Nephron (organoid): ENCODE measurements at regions not wholly inside any gene's neighbourhood (a gene's known extent, or its start where the extent isn't known, plus 50 kb on each side); places are given as distances from the start of the nearest gene placed in this dataset.

Experiments used
- H3K27ac Mint-ChIP-seq, 3 experiments: 2 replicates each; pipeline ENCODE4 v1.8.0; 2020; ENCODE audit warnings: mixed read lengths in 3 of 3, mild to moderate bottlenecking in 2 of 3, moderate library complexity in 1 of 3
- H3K27me3 Mint-ChIP-seq: 2 replicates; pipeline ENCODE4 v1.8.0; 2021; ENCODE audit warnings: low read depth, mild to moderate bottlenecking, moderate library complexity, mixed read lengths
- H3K36me3 Mint-ChIP-seq: 2 replicates; pipeline ENCODE4 v1.8.0; 2020; ENCODE audit warnings: low read depth, mixed read lengths
- H3K4me1 Mint-ChIP-seq: 2 replicates; pipeline ENCODE4 v1.8.0; 2020; ENCODE audit warnings: mixed read lengths
- H3K4me3 Mint-ChIP-seq, 3 experiments: 2 replicates each; pipeline ENCODE4 v1.8.0; 2020; ENCODE audit warnings: mild to moderate bottlenecking in 3 of 3, mixed read lengths in 3 of 3, moderate library complexity in 2 of 3
- H3K9me3 Mint-ChIP-seq: 2 replicates; pipeline ENCODE4 v1.8.0; 2020; ENCODE audit warnings: mixed read lengths
- TF ChIP-seq, protein P1 (sequence below), 3 experiments: fragments of 200-600 bp; sonication (generic); IDR thresholded peaks; one replicate each; pipeline ENCODE4 v1.5.0; 2021; ENCODE audit warnings: antibody characterized with exemption in 3 of 3; ENCODE audit not compliant: unreplicated experiment in 3 of 3

DNA sequence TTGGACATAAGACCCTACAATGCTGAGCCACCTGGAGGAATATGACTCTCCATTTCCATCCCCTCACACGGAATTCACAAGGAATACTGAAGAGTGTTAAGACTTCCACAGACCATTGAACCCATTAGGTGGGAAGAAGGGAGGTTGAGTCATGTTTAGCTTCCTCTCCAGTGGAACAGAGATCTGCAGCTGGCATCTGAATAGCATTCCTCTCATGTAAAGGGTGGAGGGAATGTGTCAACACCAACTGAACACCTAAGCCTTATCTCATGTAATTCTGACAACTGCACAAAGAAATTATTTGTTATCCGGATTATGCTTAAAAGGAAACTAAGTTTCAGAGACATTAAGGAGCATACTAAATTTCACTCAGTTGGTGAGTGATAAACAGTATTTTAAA lies 705.9 kb downstream of the MAFB start:
- no peak overlapping the region for H3K4me3 Mint-ChIP-seq
- peaks cover 3% of the 10 kb centered on the region for H3K27me3 Mint-ChIP-seq
- no peak overlapping the region for H3K27ac Mint-ChIP-seq
- peaks cover 31% of the 10 kb centered on the region for H3K4me1 Mint-ChIP-seq
- H3K36me3 Mint-ChIP-seq = no peaks in the 10 kb centered on the region
- TF ChIP-seq, protein P1, sequence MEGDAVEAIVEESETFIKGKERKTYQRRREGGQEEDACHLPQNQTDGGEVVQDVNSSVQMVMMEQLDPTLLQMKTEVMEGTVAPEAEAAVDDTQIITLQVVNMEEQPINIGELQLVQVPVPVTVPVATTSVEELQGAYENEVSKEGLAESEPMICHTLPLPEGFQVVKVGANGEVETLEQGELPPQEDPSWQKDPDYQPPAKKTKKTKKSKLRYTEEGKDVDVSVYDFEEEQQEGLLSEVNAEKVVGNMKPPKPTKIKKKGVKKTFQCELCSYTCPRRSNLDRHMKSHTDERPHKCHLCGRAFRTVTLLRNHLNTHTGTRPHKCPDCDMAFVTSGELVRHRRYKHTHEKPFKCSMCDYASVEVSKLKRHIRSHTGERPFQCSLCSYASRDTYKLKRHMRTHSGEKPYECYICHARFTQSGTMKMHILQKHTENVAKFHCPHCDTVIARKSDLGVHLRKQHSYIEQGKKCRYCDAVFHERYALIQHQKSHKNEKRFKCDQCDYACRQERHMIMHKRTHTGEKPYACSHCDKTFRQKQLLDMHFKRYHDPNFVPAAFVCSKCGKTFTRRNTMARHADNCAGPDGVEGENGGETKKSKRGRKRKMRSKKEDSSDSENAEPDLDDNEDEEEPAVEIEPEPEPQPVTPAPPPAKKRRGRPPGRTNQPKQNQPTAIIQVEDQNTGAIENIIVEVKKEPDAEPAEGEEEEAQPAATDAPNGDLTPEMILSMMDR (IDR thresholded peaks at IDR 0.05; ENCODE audit: unreplicated experiment in 3 of 3) = no peak
- H3K9me3 Mint-ChIP-seq = no peaks in the 10 kb centered on the region

GRCh38 chr20:39974966-39975501 lies 714.0 kb downstream of the MAFB start:
- H3K36me3 Mint-ChIP-seq = peaks cover 23% of the 10 kb centered on the region
- H3K9me3 Mint-ChIP-seq = peaks cover 49% of the 10 kb centered on the region
- H3K4me3 Mint-ChIP-seq = no peak overlapping the region
- no peaks in the 10 kb centered on the region for H3K4me1 Mint-ChIP-seq
- H3K27ac Mint-ChIP-seq = no peak overlapping the region
- H3K27me3 Mint-ChIP-seq = no peaks in the 10 kb centered on the region
- TF ChIP-seq, protein P1 (IDR thresholded peaks at IDR 0.05; ENCODE audit: unreplicated experiment in 3 of 3) = no peak

DNA sequence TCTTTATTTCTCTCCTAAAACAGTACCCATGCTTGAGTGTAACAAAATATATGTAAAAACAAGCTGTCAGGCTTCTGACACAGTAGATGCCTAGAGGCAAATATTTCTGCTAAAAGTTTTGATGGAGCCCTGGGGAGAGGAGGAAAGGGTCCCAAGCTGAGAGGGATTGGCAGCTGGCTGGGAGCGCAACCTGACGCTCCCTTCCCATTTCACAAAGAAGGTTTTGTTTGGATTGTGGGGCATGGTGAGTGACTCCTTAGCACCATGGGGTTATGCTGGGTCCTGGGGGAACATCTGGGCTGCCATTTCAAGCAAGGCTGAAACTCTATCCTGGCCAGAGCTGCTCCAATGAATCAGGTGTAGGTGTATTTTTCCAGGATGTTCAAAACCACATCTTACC lies 720.5 kb downstream of the MAFB start:
- no peak overlapping the region for H3K27ac Mint-ChIP-seq
- H3K9me3 Mint-ChIP-seq = peaks cover 39% of the 10 kb centered on the region
- TF ChIP-seq, protein P1 (IDR thresholded peaks at IDR 0.05; ENCODE audit: unreplicated experiment in 3 of 3) = no peak
- peaks cover 11% of the 10 kb centered on the region for H3K36me3 Mint-ChIP-seq
- no peak overlapping the region for H3K4me3 Mint-ChIP-seq
- H3K4me1 Mint-ChIP-seq = no peaks in the 10 kb centered on the region
- H3K27me3 Mint-ChIP-seq = no peaks in the 10 kb centered on the region

- H3K4me1 Mint-ChIP-seq = no peaks in the 10 kb centered on the region
- peaks cover 34% of the 10 kb centered on the region for H3K9me3 Mint-ChIP-seq
- no peaks in the 10 kb centered on the region for H3K27me3 Mint-ChIP-seq
- H3K27ac Mint-ChIP-seq = no peak overlapping the region
- peaks cover 11% of the 10 kb centered on the region for H3K36me3 Mint-ChIP-seq
- TF ChIP-seq, protein P1 (IDR thresholded peaks at IDR 0.05; ENCODE audit: unreplicated experiment in 3 of 3) = no peak
- H3K4me3 Mint-ChIP-seq = no peak overlapping the region
These were observed 721.2 kb downstream of the MAFB start for GRCh38 chr20:39967806-39968205.

- no peaks in the 10 kb centered on the region for H3K36me3 Mint-ChIP-seq
- peaks cover 39% of the 10 kb centered on the region for H3K4me1 Mint-ChIP-seq
- no peak overlapping the region for H3K4me3 Mint-ChIP-seq
These were observed 727.3 kb downstream of the MAFB start for GRCh38 chr20:39961637-39962244.

More at GRCh38 chr20:39961637-39962244, 727.3 kb downstream of the MAFB start:
- Mint-ChIP-seq H3K9me3 (no peaks in the 10 kb centered on the region), H3K27ac (peak overlapping the region; percentile 16 to 62 (median 36)), H3K27me3 (peaks cover 8% of the 10 kb centered on the region)
- TF ChIP-seq, protein P1 (IDR thresholded peaks at IDR 0.05; ENCODE audit: unreplicated experiment in 3 of 3) = no peak
